ENCODE measurements at regions not wholly inside any gene's neighbourhood (a gene's known extent, or its start where the extent isn't known, plus 50 kb on each side); places are given as distances from the start of the nearest gene placed in this dataset.

GRCh38 chr2:176753752-176754474, 458.7 kb upstream of the HNRNPA3 start:
- Histone ChIP-seq H3K27me3 (ENCODE audit: control insufficient read depth, insufficient read depth, low read length) (no peaks in the 10 kb centered on the region), H3K36me3 (ENCODE audit: control insufficient read depth, insufficient read depth, low read length) (no peaks in the 10 kb centered on the region), H3K4me3 (ENCODE audit: low read depth, low read length) (no peak overlapping the region)
- no peak for DNase-seq (ENCODE audit: low read depth)
- no peak for TF ChIP-seq CTCF (IDR thresholded peaks at IDR 0.05; ENCODE audit: insufficient read depth, low read length, poor library complexity, severe bottlenecking)

GRCh38 chr2:176755537-176756135, 457.0 kb upstream of the HNRNPA3 start:
- no peak for TF ChIP-seq CTCF (IDR thresholded peaks at IDR 0.05; ENCODE audit: insufficient read depth, low read length, poor library complexity, severe bottlenecking)
- no peak overlapping the region for H3K4me3 ChIP-seq (ENCODE audit: low read depth, low read length)
- no peaks in the 10 kb centered on the region for H3K27me3 ChIP-seq (ENCODE audit: control insufficient read depth, insufficient read depth, low read length)
- H3K36me3 ChIP-seq (ENCODE audit: control insufficient read depth, insufficient read depth, low read length), result no peaks in the 10 kb centered on the region
- no peak for DNase-seq (ENCODE audit: low read depth)

GRCh38 chr2:176758426-176758825, 454.2 kb upstream of the HNRNPA3 start:
- Histone ChIP-seq H3K4me3 (ENCODE audit: low read depth, low read length) (no peak overlapping the region), H3K36me3 (ENCODE audit: control insufficient read depth, insufficient read depth, low read length) (no peaks in the 10 kb centered on the region), H3K27me3 (ENCODE audit: control insufficient read depth, insufficient read depth, low read length) (no peaks in the 10 kb centered on the region)
- no peak for TF ChIP-seq CTCF (IDR thresholded peaks at IDR 0.05; ENCODE audit: insufficient read depth, low read length, poor library complexity, severe bottlenecking)
- no peak for DNase-seq (ENCODE audit: low read depth)

GRCh38 chr2:176760439-176760838, 452.2 kb upstream of the HNRNPA3 start:
- DNase-seq (ENCODE audit: low read depth), result no peak
- Histone ChIP-seq H3K4me3 (ENCODE audit: low read depth, low read length) (no peak overlapping the region), H3K36me3 (ENCODE audit: control insufficient read depth, insufficient read depth, low read length) (no peaks in the 10 kb centered on the region), H3K27me3 (ENCODE audit: control insufficient read depth, insufficient read depth, low read length) (no peaks in the 10 kb centered on the region)
- no peak for TF ChIP-seq CTCF (IDR thresholded peaks at IDR 0.05; ENCODE audit: insufficient read depth, low read length, poor library complexity, severe bottlenecking)

GRCh38 chr2:176763130-176763529, 449.5 kb upstream of the HNRNPA3 start:
- no peak for DNase-seq (ENCODE audit: low read depth)
- Histone ChIP-seq H3K27me3 (ENCODE audit: control insufficient read depth, insufficient read depth, low read length) (no peaks in the 10 kb centered on the region), H3K4me3 (ENCODE audit: low read depth, low read length) (no peak overlapping the region), H3K36me3 (ENCODE audit: control insufficient read depth, insufficient read depth, low read length) (no peaks in the 10 kb centered on the region)
- TF ChIP-seq CTCF (IDR thresholded peaks at IDR 0.05; ENCODE audit: insufficient read depth, low read length, poor library complexity, severe bottlenecking), result no peak
